NCI-H1436 treated with DMSO at 0.1 percent for 48 hours (cell line): ENCODE measurements at regions not wholly inside any gene's neighbourhood (a gene's known extent, or its start where the extent isn't known, plus 50 kb on each side); places are given as distances from the start of the nearest gene placed in this dataset.

Experiments used
- DNase-seq: peaks from one replicate; lab custom pipeline; 2025; lab: John Stamatoyannopoulos, UW

DNA sequence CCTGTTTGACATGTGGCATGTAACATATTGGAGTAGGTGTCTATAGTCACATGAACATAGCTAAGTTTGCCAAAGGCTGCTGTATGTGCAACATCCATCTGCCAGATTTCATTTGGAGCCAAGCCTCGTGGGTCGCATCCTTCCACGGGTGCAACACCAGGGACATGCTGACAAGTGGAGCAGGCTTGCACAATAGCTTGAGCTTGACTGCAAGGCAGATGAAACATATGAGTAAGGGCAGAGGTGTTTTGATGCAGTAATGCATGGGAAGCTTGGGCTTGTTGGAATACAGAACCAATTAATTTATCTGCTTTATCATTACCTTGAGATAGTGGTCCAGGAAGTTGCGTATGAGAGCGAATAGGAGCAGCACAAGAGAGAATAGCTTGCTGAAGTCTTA lies 74.1 kb upstream of the BTN3A2 start:
- no peak for DNase-seq

DNA sequence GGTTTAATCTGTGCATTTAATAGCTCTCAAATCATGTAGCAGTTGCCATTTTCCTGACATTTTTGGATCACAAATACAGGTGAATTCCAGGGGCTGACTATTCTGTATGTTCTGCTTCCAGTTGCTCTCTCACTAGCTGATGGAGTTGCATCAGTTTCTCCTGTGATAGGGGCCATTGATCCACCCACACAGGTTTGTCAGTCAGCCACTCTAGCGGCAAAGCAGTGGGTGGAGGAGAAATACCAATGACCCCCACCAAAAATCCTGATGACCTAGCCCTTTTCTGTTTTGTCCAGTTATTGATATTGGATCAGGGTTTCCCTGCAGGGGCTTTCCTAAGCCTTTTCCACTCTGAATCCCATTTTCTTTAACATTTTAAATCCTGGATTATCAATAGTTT lies 72.3 kb upstream of the BTN3A2 start:
- no peak for DNase-seq

DNA sequence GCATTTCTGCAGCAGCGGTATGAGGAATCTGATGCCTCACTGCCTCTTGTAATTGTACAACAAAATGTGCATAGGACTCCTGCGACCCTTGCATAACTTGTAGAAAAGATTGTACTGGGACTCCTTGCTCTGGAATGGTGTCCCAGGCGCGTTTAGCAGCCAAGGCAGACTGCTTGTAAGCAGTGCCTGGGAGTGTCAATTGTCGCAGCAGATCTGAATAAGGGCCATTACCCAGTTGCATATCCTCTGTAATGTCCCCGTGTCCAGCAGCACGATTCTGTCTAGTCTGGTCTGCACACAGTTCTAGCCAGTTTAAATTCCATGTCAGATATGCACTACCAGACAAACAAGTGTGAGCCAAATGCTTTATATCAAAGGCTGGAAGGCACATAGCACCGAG lies 70.7 kb upstream of the BTN3A2 start:
- DNase-seq = no peak

DNA sequence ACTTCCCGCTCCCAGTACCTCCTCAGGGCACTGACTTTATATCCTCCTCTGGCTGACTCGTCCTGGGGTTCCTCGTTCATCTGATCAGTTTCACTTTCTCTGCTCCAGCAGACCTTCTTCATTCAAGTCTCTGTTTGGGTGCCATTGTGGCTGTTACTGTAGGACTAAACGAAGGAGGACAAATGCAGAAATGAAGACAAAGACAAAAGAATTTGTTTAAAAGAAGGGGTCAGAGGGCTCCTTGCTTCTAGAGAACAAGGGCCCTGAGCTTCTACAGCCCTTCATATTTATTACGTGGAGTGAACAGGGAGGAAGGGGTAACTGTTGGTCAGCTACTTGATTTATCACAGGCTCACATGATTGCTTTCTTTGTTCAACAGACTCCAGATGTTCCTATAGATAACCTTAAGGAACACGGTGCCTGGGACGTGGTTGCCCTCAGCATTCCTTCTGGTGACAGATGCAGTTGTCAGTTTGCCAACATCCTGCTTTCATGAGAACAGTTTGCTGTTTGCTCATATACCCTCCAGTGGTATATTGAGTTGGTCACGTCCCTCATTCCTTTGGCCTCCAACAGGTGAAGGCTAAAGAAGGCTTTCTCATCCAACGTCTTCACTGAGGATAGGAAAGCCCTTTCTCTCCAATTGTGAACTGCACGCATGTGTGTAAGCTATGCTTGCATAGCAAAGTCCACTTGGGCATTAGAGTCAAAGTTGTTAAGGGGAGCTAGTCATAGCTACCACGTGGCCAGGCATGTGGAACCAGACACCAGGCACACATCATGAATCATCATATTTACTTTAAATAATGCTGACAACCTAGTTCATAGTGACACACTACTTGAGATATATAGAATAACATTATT lies 69.1 kb upstream of the BTN3A2 start:
- no peak for DNase-seq

DNA sequence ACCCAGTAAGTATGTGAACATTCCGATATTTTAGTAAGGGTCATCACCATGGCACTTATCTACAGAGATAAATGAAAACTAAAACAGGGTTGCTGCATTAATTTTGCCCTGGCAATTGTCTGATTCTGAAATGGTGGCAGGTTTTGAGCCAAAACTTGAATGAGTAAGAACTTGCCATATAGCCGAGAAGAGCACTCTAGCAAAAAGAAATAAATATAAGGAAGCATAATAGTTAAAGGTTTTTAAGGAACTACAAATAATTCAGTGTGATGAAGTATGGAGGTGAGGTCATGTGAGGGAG lies 68.5 kb upstream of the BTN3A2 start:
- no peak for DNase-seq

DNA sequence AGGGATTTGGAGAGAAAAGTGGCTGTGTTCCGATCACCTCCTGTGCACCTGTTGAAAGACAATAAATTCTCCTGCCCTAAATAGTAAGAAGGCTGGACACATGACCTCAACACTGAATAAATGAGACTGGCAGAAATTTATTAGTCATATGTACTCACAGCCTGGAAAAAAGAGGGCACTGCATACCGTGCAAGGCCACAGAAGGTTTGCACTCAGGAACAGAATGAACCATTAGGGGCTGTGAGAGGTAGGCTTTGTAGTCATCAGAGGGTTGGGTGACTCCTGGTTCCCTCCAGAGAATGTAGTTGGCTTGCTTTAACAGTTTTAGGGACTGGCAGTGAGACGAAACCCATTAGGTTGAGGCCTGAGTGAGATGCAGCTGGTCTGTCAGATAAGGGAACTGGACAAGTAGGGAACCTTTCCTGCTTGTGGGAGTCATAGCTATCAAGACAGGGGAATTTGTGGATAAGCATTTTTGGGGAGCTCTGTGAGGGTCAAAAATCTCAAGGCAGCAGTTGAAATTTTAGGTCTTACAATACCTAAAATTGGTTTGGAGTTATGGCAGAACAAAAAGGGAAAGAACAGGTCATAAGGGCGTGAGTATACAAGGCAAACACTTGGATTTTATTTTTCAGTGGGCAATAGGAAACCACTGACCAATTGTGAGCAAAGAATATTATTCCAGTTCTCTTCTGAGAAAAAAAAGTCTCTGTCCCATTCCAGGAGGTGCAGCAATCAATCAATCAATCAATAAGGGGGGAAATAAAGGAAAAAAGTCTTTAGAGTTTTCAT lies 67.9 kb upstream of the BTN3A2 start:
- no peak for DNase-seq

DNA sequence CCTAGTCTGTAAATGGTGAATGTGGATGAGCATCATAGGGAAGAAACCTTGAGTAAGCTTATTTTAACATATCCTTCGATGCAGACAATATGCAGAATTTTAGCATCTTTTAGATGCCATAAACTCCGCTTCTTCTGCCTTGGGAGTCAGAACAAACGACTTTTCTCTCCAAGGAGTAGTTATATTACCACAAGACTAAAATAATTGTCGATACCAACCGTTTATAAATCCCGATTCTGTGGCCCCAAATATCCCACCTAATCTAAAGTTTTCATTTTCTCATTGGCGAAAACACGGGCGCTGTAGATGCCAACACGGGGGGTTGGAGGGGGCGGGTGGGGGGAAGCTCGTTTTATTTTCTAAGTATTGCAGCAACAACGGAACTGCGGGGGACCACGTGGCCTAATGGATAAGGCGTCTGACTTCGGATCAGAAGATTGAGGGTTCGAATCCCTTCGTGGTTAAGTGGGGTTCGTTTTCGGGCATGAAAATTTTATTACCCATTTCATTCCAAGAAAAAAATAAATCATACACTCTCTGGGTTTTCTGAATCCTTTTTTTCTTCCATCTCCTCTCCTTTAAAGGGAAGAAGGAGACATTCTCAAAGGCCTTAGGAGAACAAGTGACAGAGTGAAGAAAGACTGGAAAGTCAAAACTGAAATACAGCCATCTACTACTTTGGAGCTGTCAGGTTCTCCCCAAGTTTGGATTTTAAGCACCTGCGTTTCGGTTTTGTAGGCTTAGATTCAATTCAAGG lies 65.5 kb upstream of the BTN3A2 start:
- no peak for DNase-seq

DNA sequence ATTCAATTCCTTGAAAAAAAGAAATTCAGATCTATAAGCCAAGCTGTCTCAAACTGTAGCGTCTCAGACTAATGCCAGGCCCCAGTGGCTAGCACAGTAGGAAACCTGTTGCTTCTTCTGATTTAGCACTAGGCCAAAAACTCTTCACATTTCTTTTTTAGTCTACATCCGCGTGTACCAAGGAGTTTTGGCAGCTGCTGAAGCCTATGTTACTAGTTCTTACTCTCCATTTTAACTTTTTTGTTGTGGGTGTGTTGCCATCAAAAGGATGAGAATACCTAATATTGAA lies 65.0 kb upstream of the BTN3A2 start:
- no peak for DNase-seq

DNA sequence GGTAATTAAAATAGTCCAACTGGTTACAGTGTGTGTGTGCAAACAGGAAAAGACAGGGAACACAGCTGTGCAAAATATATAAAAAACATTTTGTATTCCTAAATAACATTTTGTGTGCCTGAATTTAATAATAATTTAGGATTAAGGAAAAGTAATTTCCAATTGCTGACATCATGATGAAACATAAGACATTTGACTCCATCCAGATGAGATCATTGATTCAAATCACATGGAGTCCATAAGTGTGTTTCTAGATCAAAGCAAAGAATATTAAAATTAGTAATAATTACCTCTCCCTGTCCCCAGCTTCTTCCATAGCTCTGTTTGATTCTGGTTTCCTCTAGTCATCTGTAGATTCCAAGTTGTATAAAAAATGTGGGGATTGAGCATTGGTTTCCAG lies 64.6 kb upstream of the BTN3A2 start:
- DNase-seq = no peak

DNA sequence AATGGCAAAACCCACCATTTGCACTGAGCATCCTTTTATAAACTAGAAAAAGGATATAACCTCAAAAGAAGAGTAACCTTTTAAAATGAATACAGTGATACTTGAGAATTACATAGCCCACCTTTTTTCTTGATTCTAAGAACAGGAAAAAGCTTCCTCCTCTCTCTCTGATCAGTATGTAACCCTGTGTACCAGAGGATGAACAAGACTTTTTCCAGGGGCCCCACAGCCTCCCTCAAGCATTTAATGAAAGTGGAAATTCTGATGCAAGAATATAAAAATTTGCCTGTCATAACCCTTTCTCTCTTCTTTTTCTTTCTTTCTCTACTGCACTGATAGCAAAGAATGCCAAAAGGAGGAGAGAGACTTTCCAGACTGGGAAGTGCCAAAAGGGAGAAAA lies 64.2 kb upstream of the BTN3A2 start:
- DNase-seq = no peak

DNA sequence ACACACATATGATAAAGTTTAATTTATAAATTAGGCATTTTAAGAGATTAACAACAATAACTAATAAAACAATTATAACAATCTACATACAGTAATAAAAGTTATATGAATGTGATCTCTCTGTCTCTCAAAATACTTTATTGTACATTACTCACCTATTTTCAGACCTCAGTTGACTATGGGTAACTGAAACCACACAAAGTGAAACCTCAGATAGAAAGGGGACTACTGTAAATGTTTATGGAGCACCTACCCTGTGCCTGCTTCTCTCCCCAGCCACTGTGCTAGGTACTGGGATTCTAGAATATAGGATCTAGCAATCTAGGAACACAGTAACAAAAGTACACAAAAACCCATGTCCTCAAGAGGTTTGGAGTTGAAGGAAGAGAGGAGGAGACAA lies 63.4 kb upstream of the BTN3A2 start:
- DNase-seq = no peak

DNA sequence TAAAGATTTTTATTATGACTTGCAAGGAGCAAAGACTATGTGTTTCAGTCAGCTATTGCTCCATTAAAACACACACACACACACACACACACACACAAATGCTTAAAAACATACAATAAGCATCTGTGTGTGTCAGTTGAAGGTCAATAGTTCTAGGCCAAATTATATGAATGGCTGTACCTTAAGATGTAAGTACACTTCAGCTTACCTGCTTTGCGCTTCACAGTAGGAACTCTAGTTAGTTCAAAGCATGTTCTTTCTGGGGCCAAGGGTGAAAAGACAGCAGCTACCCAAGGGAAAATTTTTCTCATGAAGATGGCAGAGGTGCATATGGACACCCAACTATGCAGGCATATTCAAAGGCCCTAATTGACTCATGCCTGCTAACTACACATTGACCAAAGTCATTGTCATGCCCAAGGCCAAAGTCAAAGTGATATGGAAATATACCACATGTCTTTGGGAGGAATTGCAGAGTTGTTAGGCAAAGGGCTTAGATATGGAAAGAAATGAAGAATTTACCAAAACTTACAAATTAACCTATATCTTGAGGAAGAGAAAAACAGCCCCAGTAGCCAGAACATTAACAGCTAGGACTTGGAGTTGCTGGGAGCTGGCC lies 61.9 kb upstream of the BTN3A2 start:
- no peak for DNase-seq

DNA sequence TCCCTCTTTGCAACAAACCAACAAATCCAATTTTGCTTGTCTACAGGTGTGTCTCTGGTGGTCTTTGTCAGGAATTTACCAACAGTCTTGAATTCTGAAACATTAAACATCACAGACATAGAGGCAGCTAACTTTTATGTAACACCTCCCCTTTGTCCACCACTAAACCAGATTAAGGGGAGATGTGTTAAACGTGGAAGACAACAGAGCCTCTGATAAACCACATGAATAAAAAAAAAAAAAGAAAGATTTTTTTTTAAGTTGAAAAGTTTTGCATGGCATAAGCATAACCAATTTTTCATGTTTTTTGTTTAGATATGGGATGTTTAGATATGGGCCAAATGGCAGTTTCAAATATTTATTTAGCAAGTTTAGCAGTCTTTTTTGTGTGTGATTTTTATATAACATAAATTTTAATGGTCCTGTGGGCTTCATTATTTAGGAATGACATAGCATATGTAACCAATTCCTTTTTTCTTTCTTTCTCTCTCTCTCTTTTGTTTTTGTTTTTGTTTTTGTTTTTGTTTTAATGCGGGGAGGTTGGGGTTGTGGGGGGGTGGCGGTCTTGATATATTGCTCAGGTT lies 60.7 kb upstream of the BTN3A2 start:
- DNase-seq = no peak

DNA sequence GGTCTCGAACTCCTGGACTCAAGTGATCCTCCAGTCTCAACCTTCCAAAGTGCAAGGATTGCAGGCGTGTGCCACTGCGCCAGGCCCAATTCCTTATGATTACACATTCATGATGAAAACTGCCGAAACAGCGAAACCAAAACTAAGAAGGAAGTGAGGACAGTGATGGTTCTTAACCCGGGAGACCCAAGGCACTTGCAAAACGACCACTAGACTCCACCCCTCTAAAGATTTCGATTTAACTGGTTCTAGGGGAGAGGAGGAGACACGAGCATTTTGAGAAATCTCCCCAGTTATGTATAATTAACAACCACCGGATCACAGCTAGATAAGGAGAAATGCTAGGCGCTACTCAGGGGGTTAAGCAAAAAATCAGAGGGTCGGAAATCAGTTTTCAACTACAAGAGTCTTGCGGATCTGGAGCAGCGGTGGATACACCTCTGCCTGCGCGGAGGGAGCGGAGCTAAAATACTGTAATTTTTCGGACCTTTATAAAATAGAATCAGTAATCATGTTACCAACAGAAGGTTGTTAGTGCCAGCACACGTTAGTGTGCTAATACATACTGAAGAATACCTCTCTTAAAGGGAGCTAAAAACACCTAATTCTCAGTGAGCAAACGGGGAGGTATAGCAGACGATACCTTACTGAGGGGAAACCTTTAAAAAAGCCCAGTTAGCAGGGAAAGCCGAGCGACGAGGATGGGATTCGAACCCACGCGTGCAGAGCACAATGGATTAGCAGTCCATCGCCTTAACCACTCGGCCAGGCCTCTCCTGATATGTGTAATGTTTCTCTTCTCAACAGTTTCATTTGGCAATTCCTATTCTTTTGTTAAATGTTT lies 60.0 kb upstream of the BTN3A2 start:
- DNase-seq = no peak

DNA sequence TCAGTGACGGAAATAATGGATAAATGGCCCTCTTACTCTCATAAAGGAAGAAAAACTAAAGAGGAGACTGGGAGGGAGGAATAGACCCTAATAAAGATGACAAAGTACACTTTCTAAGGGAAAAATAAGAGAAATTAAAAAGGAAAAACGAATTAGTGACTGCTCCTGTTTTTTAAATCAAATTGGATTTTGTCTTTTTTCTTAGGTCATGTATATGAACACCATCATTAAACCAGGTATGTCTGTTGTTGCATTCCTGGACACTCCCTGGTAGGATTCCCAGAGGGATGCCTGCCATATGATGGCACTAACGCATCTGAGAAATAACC lies 59.4 kb upstream of the BTN3A2 start:
- no peak for DNase-seq

DNA sequence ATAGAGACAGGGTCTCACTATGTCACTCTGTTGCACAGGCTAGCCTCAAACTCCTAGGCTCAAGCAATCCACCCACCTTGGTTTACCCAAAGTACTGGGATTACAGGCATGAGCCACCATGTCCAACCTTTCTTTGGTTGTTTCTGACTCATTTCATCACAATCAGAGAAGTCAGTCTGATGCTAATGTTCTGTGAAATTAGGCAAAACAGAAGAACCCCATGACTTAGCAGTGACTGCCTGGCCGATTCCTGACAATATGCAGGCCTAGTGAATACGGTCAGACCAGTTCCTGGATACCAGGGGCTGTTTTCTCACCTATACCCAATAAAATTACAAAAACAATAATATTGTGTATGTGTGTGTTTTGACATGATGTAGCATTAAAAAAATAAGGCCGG lies 58.8 kb upstream of the BTN3A2 start:
- DNase-seq = no peak

DNA sequence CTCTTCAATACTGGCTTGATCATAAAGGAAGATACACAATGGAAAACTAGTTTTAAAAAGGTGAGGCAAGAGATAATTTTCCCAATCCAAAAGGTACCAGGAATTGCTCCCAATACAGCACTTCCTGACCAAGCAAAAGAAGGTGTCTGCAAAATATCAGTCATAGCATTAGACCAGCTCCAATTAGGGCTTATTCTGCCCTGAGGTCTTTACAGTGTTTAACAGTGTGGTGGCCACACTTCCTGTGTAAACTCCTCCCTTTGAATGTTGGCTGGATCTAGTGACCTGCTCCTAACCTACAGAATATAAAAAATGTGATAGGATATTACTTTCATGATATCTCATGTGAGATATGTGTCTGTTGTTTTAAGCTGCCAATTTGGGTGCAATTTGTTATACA lies 57.1 kb upstream of the BTN3A2 start:
- no peak for DNase-seq

DNA sequence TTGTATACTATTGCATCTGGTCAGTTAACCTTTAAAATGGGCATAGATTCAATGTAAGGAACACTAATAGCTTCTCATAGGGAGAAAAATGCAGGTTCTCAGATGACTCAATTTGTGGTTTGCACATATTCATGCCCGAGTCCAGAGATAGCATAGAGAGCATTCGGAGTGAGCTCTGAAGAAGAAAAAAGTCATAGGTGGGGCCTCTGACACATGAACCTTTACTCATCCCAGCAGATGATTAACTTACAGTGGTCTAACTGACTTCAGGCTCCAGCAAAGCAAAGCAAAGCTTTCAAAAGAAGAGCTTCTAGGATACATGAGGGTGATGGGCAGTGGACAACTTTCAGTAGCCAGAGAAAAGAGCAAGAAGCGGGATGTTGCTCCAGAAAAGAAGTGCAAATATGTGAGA lies 55.3 kb upstream of the BTN3A2 start:
- no peak for DNase-seq

DNA sequence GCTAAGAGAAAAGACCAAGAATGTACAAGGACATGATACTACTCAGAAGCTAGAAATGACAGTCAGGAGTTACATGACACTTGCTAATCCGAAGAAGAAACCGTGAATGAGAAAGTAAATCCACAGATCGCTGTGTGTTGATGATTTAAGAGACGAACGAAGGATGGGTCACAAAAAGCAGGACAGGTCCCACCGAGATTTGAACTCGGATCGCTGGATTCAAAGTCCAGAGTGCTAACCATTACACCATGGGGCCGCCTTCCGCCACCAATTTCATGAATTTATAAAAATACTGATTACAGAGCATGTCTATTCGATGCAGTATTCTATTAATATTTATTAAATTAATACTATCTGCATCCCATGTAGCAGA lies 54.0 kb upstream of the BTN3A2 start:
- DNase-seq = no peak

DNA sequence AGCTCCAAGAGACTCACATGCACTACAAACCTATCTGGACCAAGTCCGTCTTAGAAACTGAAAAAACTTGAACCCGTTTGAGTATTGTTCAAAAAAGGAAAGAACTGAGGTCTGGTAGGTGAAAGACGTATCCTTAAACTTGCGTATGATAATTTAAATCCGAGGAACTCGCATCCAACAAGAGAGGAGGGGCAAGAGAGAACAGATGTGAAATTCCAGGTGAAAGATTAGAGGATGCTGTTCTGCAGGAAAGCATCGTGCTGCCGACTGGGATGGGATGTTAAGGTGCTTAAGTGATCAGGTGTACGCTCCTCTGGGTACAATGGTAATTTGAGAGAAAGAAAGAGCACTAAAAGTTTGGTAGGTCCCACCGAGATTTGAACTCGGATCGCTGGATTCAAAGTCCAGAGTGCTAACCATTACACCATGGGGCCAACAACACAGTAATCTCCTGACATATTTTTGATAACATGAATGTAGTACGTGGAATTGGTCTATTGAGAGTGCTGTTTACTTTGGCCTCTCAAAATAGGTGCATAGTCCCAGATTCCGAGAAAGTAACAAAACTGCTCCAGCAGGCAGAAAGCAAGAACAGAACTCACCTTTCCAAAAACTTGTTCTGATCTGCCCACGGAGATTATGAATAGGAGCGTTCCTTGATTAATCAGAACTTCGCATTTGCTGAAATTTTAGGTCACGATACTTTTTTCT lies 53.5 kb upstream of the BTN3A2 start:
- no peak for DNase-seq

DNA sequence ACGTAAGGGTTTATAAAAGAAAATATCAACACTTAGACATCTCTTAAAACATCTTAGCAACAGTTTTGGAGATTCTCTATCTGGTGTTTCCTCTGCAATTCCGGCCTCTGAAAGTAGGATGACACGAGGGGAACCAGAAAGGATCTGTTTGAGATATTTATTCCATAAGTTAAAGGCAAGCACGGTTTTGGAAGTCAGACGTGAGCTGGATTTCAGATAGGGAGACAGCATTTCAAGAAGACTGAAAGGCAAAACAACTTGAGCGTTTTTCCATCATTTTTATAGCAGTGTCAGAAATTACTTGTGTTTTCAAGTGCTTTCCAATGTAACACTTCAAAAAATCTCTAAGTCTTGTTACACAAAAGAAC lies 52.9 kb upstream of the BTN3A2 start:
- no peak for DNase-seq
